Stimulated activated CD4-positive, alpha-beta T cell treated with anti-CD3 and anti-CD28 coated beads, TNF-alpha, amount 100 ng/mL, for 1 hour (primary cell): ENCODE measurements at regions not wholly inside any gene's neighbourhood (a gene's known extent, or its start where the extent isn't known, plus 50 kb on each side); places are given as distances from the start of the nearest gene placed in this dataset.
"Not testable (repeated sequence)": the region's sequence is repeated elsewhere in the genome, so short reads cannot be mapped to it uniquely, and the experiment has no call there.

Source experiments
- DNase-seq, 3 donors: peaks; one replicate each; pipeline ENCODE4 v3.0.0-alpha.2; 2020; ENCODE audit warnings: low read depth in 3 of 3, low spot score in 1 of 3

DNA sequence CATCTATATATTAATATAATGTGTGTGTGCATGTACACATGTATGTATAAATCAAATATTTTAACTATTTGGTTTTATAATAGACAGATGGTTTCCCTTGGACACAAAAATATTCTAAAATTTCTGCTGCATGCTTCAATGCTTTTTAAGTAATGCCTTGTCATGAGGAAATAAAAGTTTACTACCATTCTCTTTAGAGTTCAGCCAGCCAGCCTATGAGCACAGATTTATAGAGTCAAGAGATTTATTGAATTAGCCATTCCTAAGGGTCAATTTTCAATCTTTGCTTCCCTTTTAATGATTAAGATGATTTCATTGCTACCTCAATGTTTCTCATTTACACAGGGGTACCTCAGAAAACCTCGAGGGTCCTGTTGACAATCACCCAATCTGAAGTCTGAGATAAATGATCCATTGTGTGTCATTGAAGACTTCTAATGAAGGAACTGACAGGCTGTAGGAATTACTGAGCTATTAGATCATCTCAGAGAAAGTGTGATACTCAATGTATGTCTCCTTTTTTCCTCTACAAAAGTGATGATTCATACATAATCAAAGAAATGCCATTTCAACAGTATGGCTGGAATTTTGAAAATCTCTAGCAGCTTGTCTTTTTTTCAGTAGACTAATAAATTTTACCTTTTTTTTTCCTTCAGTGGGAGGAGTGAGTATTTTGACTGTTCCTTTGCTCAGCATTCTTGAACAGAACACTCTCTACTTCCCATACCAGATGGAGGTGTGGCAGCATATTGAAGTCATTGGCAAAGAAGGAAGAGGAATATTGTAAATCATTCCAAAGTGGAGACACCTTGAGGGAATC lies 222.6 kb upstream of the PCDH18 start:
- no peak for DNase-seq

GRCh38 chr4:137749466-137749865 lies 217.2 kb upstream of the PCDH18 start:
- no peak for DNase-seq

GRCh38 chr4:137748616-137749015 lies 216.3 kb upstream of the PCDH18 start:
- no peak for DNase-seq

DNA sequence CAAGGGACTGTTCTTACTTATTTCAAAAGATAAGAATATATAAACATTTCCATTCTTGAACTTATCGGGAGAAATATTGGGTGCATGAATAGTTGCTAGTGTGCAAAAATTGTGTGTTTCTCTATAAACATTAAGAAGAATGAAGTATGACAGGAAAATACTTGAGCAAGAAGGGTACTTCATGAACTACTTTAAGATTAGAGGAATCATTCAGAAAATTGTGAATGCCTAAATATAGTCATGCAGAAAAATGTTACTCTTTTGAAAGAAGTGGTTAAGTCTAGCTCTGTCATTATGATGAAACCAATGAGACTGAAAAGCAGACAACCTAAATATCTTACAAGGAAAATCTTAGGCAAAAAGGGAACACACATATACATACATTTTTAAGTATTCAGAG lies 207.8 kb upstream of the PCDH18 start:
- no peak for DNase-seq

GRCh38 chr4:137739391-137739790 lies 207.1 kb upstream of the PCDH18 start:
- DNase-seq: no peak

DNA sequence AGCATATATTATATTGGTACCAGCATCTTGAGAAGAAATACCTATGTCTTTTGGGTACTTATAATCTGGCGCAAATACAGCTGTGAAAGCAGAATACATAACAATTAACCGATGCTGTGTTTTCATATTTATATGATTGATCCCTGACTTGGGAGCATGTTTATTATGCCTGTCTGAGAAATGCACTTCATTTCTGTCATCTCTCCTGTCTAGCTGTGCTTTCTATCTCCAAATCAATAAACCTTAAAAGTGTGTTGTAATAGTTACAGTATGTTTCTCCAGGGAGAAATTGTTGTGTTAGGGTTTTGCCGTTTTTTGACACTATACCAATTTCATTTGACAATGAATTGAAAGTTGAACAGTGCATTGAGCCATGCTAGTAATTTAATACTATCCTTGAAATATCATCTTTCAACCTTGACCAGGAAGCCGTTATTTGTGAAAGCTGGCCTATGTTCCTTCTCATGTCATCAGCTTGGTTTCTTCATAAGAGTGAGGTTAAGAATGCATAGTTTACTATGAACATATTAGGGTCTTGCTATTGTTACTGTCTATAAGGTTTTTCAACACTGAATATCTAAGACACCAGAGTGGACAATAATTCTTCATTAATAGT lies 206.2 kb upstream of the PCDH18 start:
- no peak for DNase-seq

GRCh38 chr4:137735561-137736104 lies 203.3 kb upstream of the PCDH18 start:
- no peak for DNase-seq

- DNase-seq: not testable (repeated sequence)
Observed at GRCh38 chr4:137733174-137734141, 201.2 kb upstream of the PCDH18 start.

DNA sequence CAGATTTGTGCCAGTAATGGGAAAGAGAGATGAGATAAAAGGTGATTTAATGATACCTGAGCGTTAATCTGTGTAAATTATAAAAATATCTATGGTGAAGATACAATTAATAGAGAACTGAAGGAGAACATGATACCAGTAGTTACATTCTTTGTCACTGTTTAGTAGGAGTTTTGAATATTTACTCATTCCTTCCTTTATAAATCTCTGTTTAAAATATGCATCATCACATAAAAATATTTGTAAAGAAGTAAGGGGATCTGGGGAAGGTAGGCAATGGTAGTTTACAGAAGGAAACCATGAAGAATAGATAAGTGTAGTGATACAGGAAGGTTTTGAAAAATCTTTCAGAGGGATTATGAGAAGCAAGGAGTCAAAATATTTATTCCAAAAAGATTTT lies 190.6 kb upstream of the PCDH18 start:
- DNase-seq: no peak

GRCh38 chr4:137711502-137711901 lies 179.2 kb upstream of the PCDH18 start:
- DNase-seq: no peak

- no peak for DNase-seq
Observed at GRCh38 chr4:137707626-137708025, 175.3 kb upstream of the PCDH18 start.

DNA sequence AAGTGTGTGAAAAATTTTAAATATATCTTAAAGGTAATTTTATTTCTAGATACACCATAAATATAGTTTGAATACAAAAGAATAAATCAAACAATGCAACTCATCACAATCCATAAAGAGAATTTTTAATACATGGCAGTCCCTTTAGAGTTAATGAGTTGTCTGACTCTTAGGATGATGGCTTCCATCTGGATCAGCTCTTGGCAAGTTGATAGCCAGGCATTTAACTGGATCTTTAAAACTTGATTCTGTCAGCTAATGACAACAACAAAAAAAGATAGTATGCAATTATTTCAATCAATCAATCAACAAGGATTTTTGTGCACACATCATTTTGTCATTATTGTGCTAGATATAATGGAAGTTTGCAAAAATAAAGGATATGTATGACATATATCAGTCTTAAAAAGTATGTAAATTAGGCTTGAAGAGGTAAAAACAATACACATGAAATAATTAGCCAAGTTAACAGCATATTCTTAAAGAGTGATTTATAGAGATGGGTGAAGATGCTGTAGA lies 174.9 kb upstream of the PCDH18 start:
- DNase-seq: no peak

DNA sequence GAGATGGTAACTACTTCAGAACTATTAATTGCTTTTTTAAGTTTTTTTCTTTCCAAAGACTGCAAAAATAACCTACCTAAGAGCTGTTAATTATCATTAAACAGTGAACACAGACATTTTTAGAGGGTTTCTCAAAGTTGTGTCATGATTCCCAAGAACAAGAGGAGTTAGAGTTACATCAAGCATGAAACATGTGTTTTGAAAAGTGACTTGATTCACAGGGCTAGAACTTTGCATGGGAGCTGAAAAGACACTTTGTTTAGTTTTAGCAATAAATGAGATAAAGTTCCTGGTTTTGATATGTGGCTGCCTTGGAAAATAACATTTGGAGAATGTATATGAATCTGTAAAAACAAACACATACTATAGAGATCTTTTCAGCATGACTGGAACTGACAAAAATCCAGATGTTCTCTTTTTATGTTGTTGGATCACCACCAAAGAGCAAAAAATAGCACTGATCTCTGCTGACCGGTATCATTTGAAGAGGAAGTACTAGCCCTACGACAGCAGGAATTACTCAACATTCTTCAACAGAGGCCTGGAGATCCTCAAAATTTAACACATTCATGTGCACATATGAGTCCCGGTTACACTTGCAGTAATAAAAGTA lies 173.0 kb upstream of the PCDH18 start:
- no peak for DNase-seq

- no peak for DNase-seq
Observed at GRCh38 chr4:137703195-137703594, 170.9 kb upstream of the PCDH18 start.

GRCh38 chr4:137702512-137702911 lies 170.2 kb upstream of the PCDH18 start:
- DNase-seq: no peak

- DNase-seq: no peak
Observed at GRCh38 chr4:137701401-137701800, 169.1 kb upstream of the PCDH18 start.

DNA sequence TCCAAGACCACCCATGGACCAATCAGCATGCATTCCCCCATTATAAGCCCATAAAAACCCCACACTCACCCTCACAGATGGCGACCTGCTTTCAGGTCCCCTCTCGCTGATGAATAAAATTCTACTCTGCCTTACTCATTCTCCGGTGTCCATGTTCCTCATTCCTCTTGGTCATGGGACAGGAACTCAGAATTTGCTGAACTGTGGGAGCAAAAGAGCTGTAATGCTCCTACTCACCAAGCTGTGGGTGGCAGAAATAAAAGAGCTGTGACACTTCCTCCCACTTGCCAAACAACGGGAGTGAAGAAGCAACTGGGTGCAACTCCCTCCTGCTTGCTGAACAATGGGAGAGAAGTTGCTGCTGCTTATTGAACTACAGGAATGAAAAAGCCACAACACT lies 168.5 kb upstream of the PCDH18 start:
- DNase-seq: no peak

GRCh38 chr4:137700072-137700471 lies 167.8 kb upstream of the PCDH18 start:
- DNase-seq: no peak

DNA sequence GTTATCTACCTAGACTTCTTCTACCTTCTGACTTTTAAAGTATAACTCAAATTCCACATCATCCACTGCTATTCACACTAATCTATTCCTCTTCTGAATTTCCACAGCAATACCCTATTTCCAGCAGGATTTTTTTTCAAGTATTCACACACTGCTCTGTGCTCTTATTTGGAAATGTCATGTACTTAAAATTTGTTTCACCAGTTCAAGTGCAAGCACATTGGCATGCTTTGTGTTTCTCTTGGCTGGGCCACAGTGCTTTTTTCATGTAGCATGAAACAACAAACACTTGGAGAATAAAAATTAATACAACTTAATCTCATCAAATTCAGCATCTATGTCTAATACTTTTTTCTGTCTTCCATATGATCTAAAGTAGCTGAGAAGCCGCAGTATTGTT lies 161.8 kb upstream of the PCDH18 start:
- no peak for DNase-seq

DNA sequence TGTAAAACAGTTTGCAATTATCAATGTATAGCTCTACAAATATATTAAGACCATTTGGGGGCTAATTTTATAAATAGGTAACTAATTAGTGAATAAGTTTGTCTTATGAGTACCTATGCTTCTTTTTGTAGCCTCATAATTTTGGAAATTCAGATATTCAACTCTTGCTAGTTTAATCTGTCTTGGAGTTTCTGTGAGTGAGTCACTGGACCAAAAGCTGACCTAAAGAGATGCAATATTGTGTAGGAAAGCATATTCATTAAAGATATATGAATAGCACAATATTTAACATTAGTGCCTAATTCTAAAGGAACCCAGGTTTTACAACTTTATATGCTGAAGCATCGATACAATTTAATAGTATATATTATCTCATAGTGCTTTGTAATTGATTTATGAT lies 161.3 kb upstream of the PCDH18 start:
- DNase-seq: no peak

- DNase-seq: no peak
Observed at GRCh38 chr4:137692205-137692604, 159.9 kb upstream of the PCDH18 start.
